RWPE2 (cell line): ENCODE measurements at regions not wholly inside any gene's neighbourhood (a gene's known extent, or its start where the extent isn't known, plus 50 kb on each side); places are given as distances from the start of the nearest gene placed in this dataset.
"Not testable (repeated sequence)": the region's sequence is repeated elsewhere in the genome, so short reads cannot be mapped to it uniquely, and the experiment has no call there.

Experiments
- ATAC-seq: fragments of 200-7000 bp; cut with Tn5 transposase; 3 replicates; pipeline ENCODE4 v1.9.1; 2021; ENCODE audit warnings: low read depth
- DNase-seq: peaks from one replicate; pipeline ENCODE4 v3.0.0-alpha.2; 2020; ENCODE audit warnings: low spot score
- H3K27ac ChIP-seq: fragments of 450-650 bp; 2 replicates; pipeline ENCODE4 v1.5.1; 2017; ENCODE audit warnings: mild to moderate bottlenecking; ENCODE audit not compliant: poor library complexity, severe bottlenecking
- H3K27me3 ChIP-seq: fragments of 250-450 bp; sonication (Bioruptor Pico); 2 replicates; pipeline ENCODE4 v1.5.1; 2021; ENCODE audit warnings: mild to moderate bottlenecking, moderate library complexity; ENCODE audit not compliant: insufficient read depth, poor library complexity, severe bottlenecking
- H3K36me3 ChIP-seq: fragments of 250-450 bp; sonication (Bioruptor Pico); 2 replicates; pipeline ENCODE4 v1.5.1; 2020; ENCODE audit warnings: low read depth, mild to moderate bottlenecking, moderate library complexity
- H3K4me1 ChIP-seq: fragments of 250-450 bp; sonication (Bioruptor Pico); 2 replicates; pipeline ENCODE4 v1.5.1; 2021; ENCODE audit warnings: mild to moderate bottlenecking, moderate library complexity; ENCODE audit not compliant: insufficient read depth, poor library complexity, severe bottlenecking
- H3K4me3 ChIP-seq: fragments of 250-450 bp; sonication (Bioruptor Pico); 2 replicates; pipeline ENCODE4 v1.5.1; 2021; ENCODE audit warnings: mild to moderate bottlenecking, moderate library complexity; ENCODE audit not compliant: severe bottlenecking
- H3K9me3 ChIP-seq: fragments of 250-450 bp; sonication (Bioruptor Pico); 2 replicates; pipeline ENCODE4 v1.5.1; 2021; ENCODE audit warnings: mild to moderate bottlenecking, moderate library complexity; ENCODE audit not compliant: severe bottlenecking
- TF ChIP-seq, protein P1 (sequence below): fragments of 450-650 bp; IDR thresholded peaks from one replicate; pipeline ENCODE4 v1.5.1; 2017; ENCODE audit warnings: mild to moderate bottlenecking, moderate library complexity; ENCODE audit not compliant: poor library complexity, severe bottlenecking

DNA sequence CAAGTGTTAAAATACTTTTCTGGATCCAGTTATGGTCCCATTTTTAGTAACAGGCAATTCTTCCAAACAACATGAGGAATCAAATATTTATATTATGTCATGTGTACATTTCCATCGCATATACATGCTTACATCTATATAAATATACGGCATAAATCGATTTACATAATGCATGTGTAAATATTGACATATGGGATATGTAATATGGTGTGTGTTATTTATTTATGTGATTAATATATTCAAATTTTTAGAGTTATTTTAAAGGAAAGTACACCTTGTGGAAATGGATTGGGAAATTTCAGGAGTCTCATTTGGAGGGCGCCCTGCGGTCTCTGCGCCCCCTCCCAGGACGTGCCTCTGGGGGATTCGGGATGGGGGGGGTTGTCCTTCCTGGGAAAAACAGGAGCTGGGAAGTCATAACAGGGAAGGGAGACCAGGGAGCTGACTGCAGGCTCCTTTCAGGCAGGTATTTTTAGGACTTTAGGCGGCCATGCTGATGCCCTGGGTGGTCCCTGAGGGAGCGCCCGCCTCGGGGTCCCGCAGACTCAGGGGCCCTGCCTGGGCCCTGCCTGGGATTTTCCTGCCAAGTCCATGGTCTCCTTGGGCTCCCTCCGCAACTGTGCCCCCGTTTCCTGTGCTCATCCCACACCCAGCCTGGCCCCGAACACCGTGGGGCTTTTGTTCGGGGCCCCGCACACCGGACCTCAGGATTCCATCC is 82.7 kb upstream of the SFSWAP start:
- ATAC-seq = no peak

DNA sequence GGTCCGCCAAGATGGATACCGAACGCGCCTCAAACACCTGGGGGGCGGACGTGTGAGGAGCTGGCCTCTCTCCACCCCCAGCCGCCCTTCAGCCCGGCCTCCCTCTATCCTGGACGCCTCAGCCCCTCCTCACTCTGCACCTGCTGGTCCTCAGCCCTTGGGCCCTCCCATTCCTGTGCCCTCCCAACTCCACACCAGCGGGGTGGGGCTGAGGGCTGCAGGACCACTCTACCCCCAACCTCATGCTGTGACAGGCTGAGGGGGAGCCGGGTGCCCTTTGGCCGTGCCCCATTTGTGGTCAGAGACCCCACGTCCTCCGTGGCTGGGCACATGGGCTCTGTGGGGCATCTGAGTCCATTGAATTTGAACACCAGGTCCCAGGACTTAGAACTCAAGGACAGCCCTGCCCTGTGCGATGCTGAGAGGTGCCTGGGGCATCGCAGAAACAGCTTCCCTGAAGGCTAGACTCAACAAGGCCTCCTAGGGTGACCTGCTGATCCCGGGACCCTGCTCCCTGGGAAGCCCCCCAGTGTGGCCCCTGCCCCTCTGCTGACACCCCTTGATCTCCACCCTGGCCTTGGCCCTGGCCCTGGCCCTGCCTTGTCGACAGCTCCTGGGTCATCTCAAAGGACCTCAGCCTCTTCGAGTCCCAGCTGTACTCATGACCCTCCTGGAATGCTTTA is 82.0 kb upstream of the SFSWAP start:
- ATAC-seq (no peak), DNase-seq (no peak)
- TF ChIP-seq, protein P1, sequence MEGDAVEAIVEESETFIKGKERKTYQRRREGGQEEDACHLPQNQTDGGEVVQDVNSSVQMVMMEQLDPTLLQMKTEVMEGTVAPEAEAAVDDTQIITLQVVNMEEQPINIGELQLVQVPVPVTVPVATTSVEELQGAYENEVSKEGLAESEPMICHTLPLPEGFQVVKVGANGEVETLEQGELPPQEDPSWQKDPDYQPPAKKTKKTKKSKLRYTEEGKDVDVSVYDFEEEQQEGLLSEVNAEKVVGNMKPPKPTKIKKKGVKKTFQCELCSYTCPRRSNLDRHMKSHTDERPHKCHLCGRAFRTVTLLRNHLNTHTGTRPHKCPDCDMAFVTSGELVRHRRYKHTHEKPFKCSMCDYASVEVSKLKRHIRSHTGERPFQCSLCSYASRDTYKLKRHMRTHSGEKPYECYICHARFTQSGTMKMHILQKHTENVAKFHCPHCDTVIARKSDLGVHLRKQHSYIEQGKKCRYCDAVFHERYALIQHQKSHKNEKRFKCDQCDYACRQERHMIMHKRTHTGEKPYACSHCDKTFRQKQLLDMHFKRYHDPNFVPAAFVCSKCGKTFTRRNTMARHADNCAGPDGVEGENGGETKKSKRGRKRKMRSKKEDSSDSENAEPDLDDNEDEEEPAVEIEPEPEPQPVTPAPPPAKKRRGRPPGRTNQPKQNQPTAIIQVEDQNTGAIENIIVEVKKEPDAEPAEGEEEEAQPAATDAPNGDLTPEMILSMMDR = no peak
- peaks cover 10% of the 10 kb centered on the region for H3K4me1 ChIP-seq
- no peaks in the 10 kb centered on the region for H3K9me3 ChIP-seq
- no peak overlapping the region for H3K4me3 ChIP-seq
- H3K36me3 ChIP-seq = no peaks in the 10 kb centered on the region
- no peaks in the 10 kb centered on the region for H3K27me3 ChIP-seq
- peak overlapping the region; percentile 69 for H3K27ac ChIP-seq

More for the DNA sequence above, 82.7 kb upstream of the SFSWAP start:
- no peak overlapping the region for H3K4me3 ChIP-seq
- TF ChIP-seq, protein P1 = no peak
- peaks cover 16% of the 10 kb centered on the region for H3K4me1 ChIP-seq
- no peaks in the 10 kb centered on the region for H3K9me3 ChIP-seq
- no peaks in the 10 kb centered on the region for H3K27me3 ChIP-seq
- peak overlapping the region; percentile 69 for H3K27ac ChIP-seq
- DNase-seq = no peak
- H3K36me3 ChIP-seq = no peaks in the 10 kb centered on the region

- ATAC-seq = no peak
These were observed 79.7 kb upstream of the SFSWAP start for GRCh38 chr12:131631230-131631629.

GRCh38 chr12:131631889-131632651 is 78.8 kb upstream of the SFSWAP start:
- DNase-seq, H3K4me1 ChIP-seq, H3K36me3 ChIP-seq, H3K27ac ChIP-seq, H3K9me3 ChIP-seq, ATAC-seq, H3K4me3 ChIP-seq, H3K27me3 ChIP-seq: not testable (repeated sequence)

More at GRCh38 chr12:131631230-131631629, 79.7 kb upstream of the SFSWAP start:
- TF ChIP-seq, protein P1 = no peak
- Histone ChIP-seq H3K27ac (no peak overlapping the region), H3K36me3 (no peaks in the 10 kb centered on the region), H3K27me3 (no peaks in the 10 kb centered on the region), H3K4me1 (no peaks in the 10 kb centered on the region), H3K9me3 (no peaks in the 10 kb centered on the region), H3K4me3 (no peak overlapping the region)
- DNase-seq = no peak

DNA sequence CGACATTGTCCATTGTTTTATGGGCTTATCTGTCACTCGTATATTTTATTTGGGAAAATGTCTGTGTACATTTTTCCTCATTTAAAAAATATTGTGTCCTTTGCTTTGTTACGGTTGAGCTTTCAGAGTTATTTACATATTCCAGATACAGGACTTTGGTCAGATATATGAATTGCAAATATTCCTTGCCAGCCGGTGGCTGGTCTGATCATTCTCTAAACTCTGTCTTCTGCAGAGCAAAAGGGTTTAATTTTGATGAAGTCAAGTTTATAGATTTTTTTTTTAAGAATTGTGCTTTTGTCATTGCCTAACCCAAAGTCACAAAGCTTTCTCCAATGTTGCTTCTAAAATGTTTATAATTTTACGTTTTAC is 78.3 kb upstream of the SFSWAP start:
- H3K4me3 ChIP-seq, H3K9me3 ChIP-seq, DNase-seq, H3K36me3 ChIP-seq, ATAC-seq, H3K27me3 ChIP-seq, H3K4me1 ChIP-seq, H3K27ac ChIP-seq: not testable (repeated sequence)

GRCh38 chr12:131633610-131634009 is 77.3 kb upstream of the SFSWAP start:
- not testable (repeated sequence) for H3K36me3 ChIP-seq, H3K27ac ChIP-seq, H3K4me3 ChIP-seq, H3K9me3 ChIP-seq, H3K4me1 ChIP-seq, ATAC-seq, H3K27me3 ChIP-seq, DNase-seq
